ENCODE measurements at regions not wholly inside any gene's neighbourhood (a gene's known extent, or its start where the extent isn't known, plus 50 kb on each side); places are given as distances from the start of the nearest gene placed in this dataset.
"Not testable (repeated sequence)": the region's sequence is repeated elsewhere in the genome, so short reads cannot be mapped to it uniquely, and the experiment has no call there.

DNA sequence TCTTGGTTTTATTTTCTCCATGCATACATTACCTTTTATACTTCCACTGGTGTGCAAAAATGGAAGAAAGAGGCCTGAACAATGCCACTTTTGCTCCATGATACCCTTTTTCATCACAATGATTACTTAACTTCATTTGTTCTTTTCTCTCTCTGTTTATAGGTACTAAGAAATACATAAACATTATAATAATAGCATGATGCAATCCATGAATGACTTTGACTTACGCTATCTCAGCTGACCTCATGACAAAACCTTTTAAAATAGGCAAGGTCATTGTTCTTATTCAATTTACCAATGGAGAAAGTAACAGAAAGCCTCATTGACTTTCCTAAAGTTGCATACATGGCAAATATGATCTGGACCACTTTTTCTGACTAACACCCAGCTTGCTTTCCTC is 105.1 kb upstream of the ZEB1 start:
- peaks cover 0 to 4% of the 10 kb centered on the region in 2 donors for H3K9me3 ChIP-seq (replicated peaks in 1 of 2; ENCODE audit: control insufficient read depth in 2 of 2, insufficient read depth in 1 of 2, low read depth in 1 of 2, low read length in 2 of 2)
- H3K18ac ChIP-seq (ENCODE audit: low read length) = no peak overlapping the region
- H4K91ac ChIP-seq (ENCODE audit: low read depth, low read length, poor library complexity) = no peak overlapping the region
- H3K27me3 ChIP-seq (ENCODE audit: control insufficient read depth in 3 of 3, insufficient read depth in 3 of 3, low read depth in 1 of 3, low read length in 3 of 3) = no peaks in the 10 kb centered on the region
- H3K9ac ChIP-seq (ENCODE audit: low read depth, low read length, poor library complexity) = no peak overlapping the region
- H3K4ac ChIP-seq (ENCODE audit: low read length) = no peak overlapping the region
- H3K4me2 ChIP-seq (ENCODE audit: insufficient read depth, low read length, poor library complexity, severe bottlenecking) = no peak overlapping the region
- H3K36me3 ChIP-seq (replicated peaks in 1 of 2; ENCODE audit: control insufficient read depth in 2 of 2, insufficient read depth in 2 of 2, low read length in 2 of 2) = no peaks in the 10 kb centered on the region
- no peak overlapping the region for H2BK5ac ChIP-seq (ENCODE audit: low read length)
- no peak overlapping the region for H3K14ac ChIP-seq (ENCODE audit: low read length)
- no peak overlapping the region for H3K27ac ChIP-seq (replicated peaks; ENCODE audit: low read length)
- no CpG with 5 or more reads among the region's 1 CpG for WGBS, 2 donors (ENCODE audit: extremely low coverage in 2 of 2, insufficient read length in 2 of 2, insufficient replicate concordance in 1 of 2)
- H3K23ac ChIP-seq (ENCODE audit: low read depth, low read length, poor library complexity) = no peak overlapping the region
- DNase-seq (ENCODE audit: low spot score) = no peak
- H2BK12ac ChIP-seq (ENCODE audit: low read length) = no peak overlapping the region
- H4K8ac ChIP-seq (ENCODE audit: low read depth, low read length) = no peak overlapping the region
- no peak overlapping the region for H2BK120ac ChIP-seq (ENCODE audit: low read depth, low read length)
- no peak overlapping the region for H2AFZ ChIP-seq (ENCODE audit: low read length)
- H3K4me3 ChIP-seq (ENCODE audit: low read length in 2 of 2) = no peak overlapping the region
- no peak overlapping the region for H2AK5ac ChIP-seq (ENCODE audit: low read depth, low read length)
- no peaks in the 10 kb centered on the region for H3K79me1 ChIP-seq (ENCODE audit: low read depth, low read length)
- peaks cover 3 to 4% of the 10 kb centered on the region in 2 donors for H3K4me1 ChIP-seq (ENCODE audit: control insufficient read depth in 2 of 2, insufficient read depth in 1 of 2, low read depth in 1 of 2, low read length in 2 of 2)
- H2BK15ac ChIP-seq (ENCODE audit: low read length) = no peak overlapping the region

DNA sequence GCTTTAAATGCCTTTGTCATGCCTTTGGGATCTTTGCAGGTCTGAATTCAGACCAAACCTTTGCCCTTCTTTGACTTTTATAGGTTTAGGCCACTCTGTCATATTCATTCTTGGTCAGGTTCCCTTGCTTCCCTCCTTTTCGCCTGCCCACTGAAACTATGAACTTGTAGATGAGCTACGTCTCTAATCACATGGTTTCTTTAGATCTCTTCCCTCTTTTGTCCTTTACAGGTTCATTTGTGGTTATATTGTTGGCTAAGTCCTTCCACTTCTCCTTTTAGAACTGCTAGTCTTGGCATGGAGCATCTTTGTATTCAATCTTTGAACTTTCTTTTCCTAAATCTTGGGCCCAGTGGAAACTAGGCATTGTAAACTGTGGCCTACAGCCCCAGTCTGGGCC is 104.0 kb upstream of the ZEB1 start:
- DNase-seq (ENCODE audit: low spot score) = no peak
- H2AFZ ChIP-seq (ENCODE audit: low read length) = peak overlapping the region; percentile 9
- no peak overlapping the region for H2BK15ac ChIP-seq (ENCODE audit: low read length)
- peaks cover 0 to 2% of the 10 kb centered on the region in 2 donors for H3K9me3 ChIP-seq (replicated peaks in 1 of 2; ENCODE audit: control insufficient read depth in 2 of 2, insufficient read depth in 1 of 2, low read depth in 1 of 2, low read length in 2 of 2)
- H3K4me3 ChIP-seq (ENCODE audit: low read length in 2 of 2) = no peak overlapping the region
- H2BK120ac ChIP-seq (ENCODE audit: low read depth, low read length) = no peak overlapping the region
- no peak overlapping the region for H2BK12ac ChIP-seq (ENCODE audit: low read length)
- H2AK5ac ChIP-seq (ENCODE audit: low read depth, low read length) = no peak overlapping the region
- no peak overlapping the region for H3K4me2 ChIP-seq (ENCODE audit: insufficient read depth, low read length, poor library complexity, severe bottlenecking)
- no peak overlapping the region for H3K4ac ChIP-seq (ENCODE audit: low read length)
- H3K36me3 ChIP-seq (replicated peaks in 1 of 2; ENCODE audit: control insufficient read depth in 2 of 2, insufficient read depth in 2 of 2, low read length in 2 of 2) = no peaks in the 10 kb centered on the region
- H3K27me3 ChIP-seq (ENCODE audit: control insufficient read depth in 3 of 3, insufficient read depth in 3 of 3, low read depth in 1 of 3, low read length in 3 of 3) = no peaks in the 10 kb centered on the region
- no peaks in the 10 kb centered on the region for H3K79me1 ChIP-seq (ENCODE audit: low read depth, low read length)
- no peak overlapping the region for H4K8ac ChIP-seq (ENCODE audit: low read depth, low read length)
- no peak overlapping the region for H3K14ac ChIP-seq (ENCODE audit: low read length)
- H3K18ac ChIP-seq (ENCODE audit: low read length) = no peak overlapping the region
- no peak overlapping the region for H2BK5ac ChIP-seq (ENCODE audit: low read length)
- no peak overlapping the region for H3K23ac ChIP-seq (ENCODE audit: low read depth, low read length, poor library complexity)
- WGBS, 2 donors (ENCODE audit: extremely low coverage in 2 of 2, insufficient read length in 2 of 2, insufficient replicate concordance in 1 of 2) = no CpG with 5 or more reads among the region's 2 CpGs
- H3K9ac ChIP-seq (ENCODE audit: low read depth, low read length, poor library complexity) = no peak overlapping the region
- peaks cover 4 to 5% of the 10 kb centered on the region in 2 donors for H3K4me1 ChIP-seq (ENCODE audit: control insufficient read depth in 2 of 2, insufficient read depth in 1 of 2, low read depth in 1 of 2, low read length in 2 of 2)
- H3K27ac ChIP-seq (replicated peaks; ENCODE audit: low read length) = no peak overlapping the region
- no peak overlapping the region for H4K91ac ChIP-seq (ENCODE audit: low read depth, low read length, poor library complexity)

DNA sequence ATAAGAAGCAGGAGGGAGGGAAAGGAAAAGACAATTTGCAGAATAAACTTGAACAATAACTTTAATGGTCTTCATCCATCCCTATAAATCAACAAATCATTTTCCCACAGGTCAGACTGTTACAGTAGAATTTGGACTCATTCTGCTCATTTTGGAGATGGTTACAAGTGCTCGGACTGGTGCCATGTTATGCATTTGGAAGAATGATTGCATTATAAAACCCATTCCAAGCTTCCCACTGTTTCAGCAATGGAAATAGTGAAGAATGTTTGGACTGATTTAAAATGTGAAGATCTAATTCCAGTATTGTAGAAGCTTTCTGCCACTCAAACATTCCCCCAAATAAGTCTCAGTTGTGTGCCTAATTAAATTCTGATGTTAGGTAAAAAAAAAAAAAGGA is 99.7 kb upstream of the ZEB1 start:
- Histone ChIP-seq H3K9me3 (replicated peaks in 1 of 2; ENCODE audit: control insufficient read depth in 2 of 2, insufficient read depth in 1 of 2, low read depth in 1 of 2, low read length in 2 of 2) (no peaks in the 10 kb centered on the region), H2BK12ac (ENCODE audit: low read length) (no peak overlapping the region), H3K27ac (replicated peaks; ENCODE audit: low read length) (no peak overlapping the region), H3K4me2 (ENCODE audit: insufficient read depth, low read length, poor library complexity, severe bottlenecking) (no peak overlapping the region), H3K4me1 (ENCODE audit: control insufficient read depth in 2 of 2, insufficient read depth in 1 of 2, low read depth in 1 of 2, low read length in 2 of 2) (peaks cover 1 to 2% of the 10 kb centered on the region in 2 donors), H3K18ac (ENCODE audit: low read length) (no peak overlapping the region), H2BK5ac (ENCODE audit: low read length) (no peak overlapping the region), H3K4me3 (ENCODE audit: low read length in 2 of 2) (no peak overlapping the region), H2BK15ac (ENCODE audit: low read length) (no peak overlapping the region), H3K23ac (ENCODE audit: low read depth, low read length, poor library complexity) (no peak overlapping the region), H4K91ac (ENCODE audit: low read depth, low read length, poor library complexity) (no peak overlapping the region), H3K36me3 (replicated peaks in 1 of 2; ENCODE audit: control insufficient read depth in 2 of 2, insufficient read depth in 2 of 2, low read length in 2 of 2) (no peaks in the 10 kb centered on the region), H2AK5ac (ENCODE audit: low read depth, low read length) (no peak overlapping the region), H4K8ac (ENCODE audit: low read depth, low read length) (no peak overlapping the region), H3K27me3 (ENCODE audit: control insufficient read depth in 3 of 3, insufficient read depth in 3 of 3, low read depth in 1 of 3, low read length in 3 of 3) (no peaks in the 10 kb centered on the region), H3K14ac (ENCODE audit: low read length) (no peak overlapping the region), H3K79me1 (ENCODE audit: low read depth, low read length) (no peaks in the 10 kb centered on the region), H3K4ac (ENCODE audit: low read length) (no peak overlapping the region), H2BK120ac (ENCODE audit: low read depth, low read length) (no peak overlapping the region), H2AFZ (ENCODE audit: low read length) (no peak overlapping the region), H3K9ac (ENCODE audit: low read depth, low read length, poor library complexity) (no peak overlapping the region)
- DNase-seq (ENCODE audit: low spot score) = no peak
- WGBS, 2 donors (ENCODE audit: extremely low coverage in 2 of 2, insufficient read length in 2 of 2, insufficient replicate concordance in 1 of 2) = no CpG with 5 or more reads among the region's 1 CpG

DNA sequence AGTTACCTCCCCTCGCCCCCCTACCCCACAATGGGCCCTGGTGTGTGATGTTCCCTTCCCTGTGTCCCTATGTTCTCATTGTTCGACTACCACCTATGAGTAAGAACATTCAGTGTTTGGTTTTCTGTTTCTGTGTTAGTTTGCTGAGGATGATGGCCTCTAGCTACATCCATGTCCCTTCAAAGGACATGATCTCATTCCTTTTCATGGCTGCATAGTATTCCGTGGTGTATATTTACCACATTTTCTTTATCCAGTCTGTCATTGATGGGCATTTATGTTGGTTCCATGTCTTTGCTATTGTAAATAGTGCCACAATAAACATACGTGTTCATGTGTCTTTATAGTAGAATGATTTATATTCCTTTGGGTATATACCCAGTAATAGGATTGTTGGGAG is 90.2 kb upstream of the ZEB1 start:
- not testable (repeated sequence) for H3K36me3 ChIP-seq (replicated peaks in 1 of 2; ENCODE audit: control insufficient read depth in 2 of 2, insufficient read depth in 2 of 2, low read length in 2 of 2); H3K23ac ChIP-seq (ENCODE audit: low read depth, low read length, poor library complexity); H4K8ac ChIP-seq (ENCODE audit: low read depth, low read length); H3K27ac ChIP-seq (replicated peaks; ENCODE audit: low read length); H3K4ac ChIP-seq (ENCODE audit: low read length); H2AK5ac ChIP-seq (ENCODE audit: low read depth, low read length); H2BK5ac ChIP-seq (ENCODE audit: low read length); H3K18ac ChIP-seq (ENCODE audit: low read length); H3K14ac ChIP-seq (ENCODE audit: low read length); DNase-seq (ENCODE audit: low spot score); H2BK15ac ChIP-seq (ENCODE audit: low read length); H3K9ac ChIP-seq (ENCODE audit: low read depth, low read length, poor library complexity); H2AFZ ChIP-seq (ENCODE audit: low read length); H3K4me3 ChIP-seq (ENCODE audit: low read length in 2 of 2); H3K4me1 ChIP-seq (ENCODE audit: control insufficient read depth in 2 of 2, insufficient read depth in 1 of 2, low read depth in 1 of 2, low read length in 2 of 2); H2BK120ac ChIP-seq (ENCODE audit: low read depth, low read length); H3K79me1 ChIP-seq (ENCODE audit: low read depth, low read length); H3K27me3 ChIP-seq (ENCODE audit: control insufficient read depth in 3 of 3, insufficient read depth in 3 of 3, low read depth in 1 of 3, low read length in 3 of 3); H3K4me2 ChIP-seq (ENCODE audit: insufficient read depth, low read length, poor library complexity, severe bottlenecking); H4K91ac ChIP-seq (ENCODE audit: low read depth, low read length, poor library complexity); H2BK12ac ChIP-seq (ENCODE audit: low read length)
- WGBS, 2 donors (ENCODE audit: extremely low coverage in 2 of 2, insufficient read length in 2 of 2, insufficient replicate concordance in 1 of 2) = no CpG with 5 or more reads among the region's 4 CpGs
- H3K9me3 ChIP-seq (replicated peaks in 1 of 2; ENCODE audit: control insufficient read depth in 2 of 2, insufficient read depth in 1 of 2, low read depth in 1 of 2, low read length in 2 of 2) = peaks cover 5 to 13% of the 10 kb centered on the region in 2 donors
